ENCODE measurements at regions not wholly inside any gene's neighbourhood (a gene's known extent, or its start where the extent isn't known, plus 50 kb on each side); places are given as distances from the start of the nearest gene placed in this dataset.

DNA sequence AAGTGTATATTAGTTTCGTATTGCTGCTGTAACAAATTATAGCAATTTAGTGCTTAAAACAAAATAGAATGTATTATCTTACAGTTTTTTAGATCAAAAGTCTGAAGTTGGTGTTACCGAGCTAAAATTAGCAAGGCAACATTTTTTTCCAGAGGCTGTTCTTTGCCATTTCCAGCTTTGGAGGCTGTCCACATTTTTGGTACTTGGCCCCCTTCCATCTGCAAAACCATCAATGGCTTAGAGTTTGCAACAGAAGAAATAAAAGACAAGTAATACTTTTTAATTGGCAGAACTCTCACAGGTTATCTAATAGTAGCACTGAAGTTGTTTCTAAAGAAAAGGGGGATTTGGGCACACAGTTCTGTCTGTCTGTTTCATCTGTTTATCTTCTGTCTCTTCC is 1248.5 kb downstream of the ROBO1 start:
- H3K4me1 ChIP-seq (ENCODE audit: insufficient read depth, low read length, poor library complexity, severe bottlenecking) = no peaks in the 10 kb centered on the region
- H3K9me2 ChIP-seq (replicated peaks; ENCODE audit: low read depth, low read length) = no peaks in the 10 kb centered on the region
- no peak overlapping the region for H3K4me3 ChIP-seq (ENCODE audit: low read length, poor library complexity, severe bottlenecking)
- no peak overlapping the region for H3K4me2 ChIP-seq (ENCODE audit: low read depth, low read length, poor library complexity, severe bottlenecking)
- H3K36me3 ChIP-seq (ENCODE audit: insufficient read depth, low read length) = no peaks in the 10 kb centered on the region
- no peaks in the 10 kb centered on the region for H3F3A ChIP-seq (ENCODE audit: low read depth)
- no peaks in the 10 kb centered on the region for H3K79me2 ChIP-seq (ENCODE audit: insufficient read depth, low read length)
- H2AFZ ChIP-seq (ENCODE audit: low read length) = no peak overlapping the region
- TF ChIP-seq EZH2phosphoT487 (IDR thresholded peaks at IDR 0.05; ENCODE audit: borderline replicate concordance) = no peak
- no peak for TF ChIP-seq CTCF (conservative IDR thresholded peaks at IDR 0.05; ENCODE audit: low read length)
- H3K9ac ChIP-seq (ENCODE audit: low read depth, low read length, poor library complexity, severe bottlenecking) = no peak overlapping the region
- no peaks in the 10 kb centered on the region for H4K20me1 ChIP-seq (ENCODE audit: insufficient read depth, low read length, poor library complexity, severe bottlenecking)
- no peaks in the 10 kb centered on the region for H3K9me3 ChIP-seq (ENCODE audit: insufficient read depth, low read depth, low read length)
- H3K27me3 ChIP-seq (ENCODE audit: insufficient read depth, low read length, poor library complexity, severe bottlenecking) = no peaks in the 10 kb centered on the region

DNA sequence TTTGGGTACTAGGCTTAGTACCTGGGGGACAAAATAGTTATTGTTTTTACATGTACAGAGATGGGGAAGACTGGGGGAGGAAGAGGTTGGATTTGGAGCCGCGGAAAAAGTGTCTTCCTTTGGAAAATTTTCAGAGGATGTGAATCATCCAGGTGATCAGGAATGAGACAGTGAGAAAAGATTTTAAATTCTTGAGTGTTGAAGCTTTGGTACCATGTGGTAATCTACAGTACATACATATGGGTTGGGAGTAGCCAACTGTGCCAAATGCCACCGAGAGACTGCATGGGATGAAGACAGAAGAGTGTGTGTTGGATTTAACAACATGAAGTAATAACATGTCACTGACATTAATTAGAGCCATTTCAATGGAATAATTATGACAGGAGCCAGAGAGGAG is 1238.2 kb downstream of the ROBO1 start:
- Histone ChIP-seq H2AFZ (ENCODE audit: low read length) (no peak overlapping the region), H3K4me3 (ENCODE audit: low read length, poor library complexity, severe bottlenecking) (no peak overlapping the region), H3F3A (ENCODE audit: low read depth) (no peaks in the 10 kb centered on the region), H3K9ac (ENCODE audit: low read depth, low read length, poor library complexity, severe bottlenecking) (no peak overlapping the region), H3K4me1 (ENCODE audit: insufficient read depth, low read length, poor library complexity, severe bottlenecking) (no peaks in the 10 kb centered on the region), H4K20me1 (ENCODE audit: insufficient read depth, low read length, poor library complexity, severe bottlenecking) (no peaks in the 10 kb centered on the region), H3K27me3 (ENCODE audit: insufficient read depth, low read length, poor library complexity, severe bottlenecking) (no peaks in the 10 kb centered on the region), H3K79me2 (ENCODE audit: insufficient read depth, low read length) (no peaks in the 10 kb centered on the region), H3K9me2 (replicated peaks; ENCODE audit: low read depth, low read length) (no peaks in the 10 kb centered on the region), H3K4me2 (ENCODE audit: low read depth, low read length, poor library complexity, severe bottlenecking) (no peak overlapping the region), H3K36me3 (ENCODE audit: insufficient read depth, low read length) (no peaks in the 10 kb centered on the region), H3K9me3 (ENCODE audit: insufficient read depth, low read depth, low read length) (no peaks in the 10 kb centered on the region)
- TF ChIP-seq EZH2phosphoT487 (IDR thresholded peaks at IDR 0.05; ENCODE audit: borderline replicate concordance) (no peak), CTCF (conservative IDR thresholded peaks at IDR 0.05; ENCODE audit: low read length) (no peak)

DNA sequence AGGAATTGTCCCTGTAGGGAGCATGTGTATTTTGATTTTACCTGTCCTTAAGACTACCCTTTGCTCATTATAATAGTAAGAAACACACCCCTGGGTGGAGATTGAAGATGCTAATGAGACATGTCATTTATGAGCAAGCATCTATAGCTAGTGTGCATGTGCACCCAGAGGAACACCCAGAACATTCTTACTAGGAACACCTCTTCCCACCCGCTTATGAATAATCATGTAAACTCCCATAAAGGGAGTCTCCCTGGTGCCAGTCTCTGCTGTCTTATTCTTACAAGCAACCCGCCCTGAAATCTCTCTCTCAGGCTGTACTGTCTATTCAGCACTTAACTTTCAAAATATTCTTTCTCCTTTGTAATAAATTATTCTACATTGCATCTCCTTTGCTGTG is 1227.3 kb downstream of the ROBO1 start:
- Histone ChIP-seq H3K4me3 (ENCODE audit: low read length, poor library complexity, severe bottlenecking) (no peak overlapping the region), H3K4me2 (ENCODE audit: low read depth, low read length, poor library complexity, severe bottlenecking) (no peak overlapping the region), H3K9me2 (replicated peaks; ENCODE audit: low read depth, low read length) (no peaks in the 10 kb centered on the region), H3K9me3 (ENCODE audit: insufficient read depth, low read depth, low read length) (no peaks in the 10 kb centered on the region), H4K20me1 (ENCODE audit: insufficient read depth, low read length, poor library complexity, severe bottlenecking) (no peaks in the 10 kb centered on the region), H3K4me1 (ENCODE audit: insufficient read depth, low read length, poor library complexity, severe bottlenecking) (no peaks in the 10 kb centered on the region), H3K36me3 (ENCODE audit: insufficient read depth, low read length) (no peaks in the 10 kb centered on the region), H3K27me3 (ENCODE audit: insufficient read depth, low read length, poor library complexity, severe bottlenecking) (no peaks in the 10 kb centered on the region), H3K79me2 (ENCODE audit: insufficient read depth, low read length) (no peaks in the 10 kb centered on the region), H3K9ac (ENCODE audit: low read depth, low read length, poor library complexity, severe bottlenecking) (no peak overlapping the region), H2AFZ (ENCODE audit: low read length) (no peak overlapping the region), H3F3A (ENCODE audit: low read depth) (no peaks in the 10 kb centered on the region)
- TF ChIP-seq CTCF (conservative IDR thresholded peaks at IDR 0.05; ENCODE audit: low read length) (no peak), EZH2phosphoT487 (IDR thresholded peaks at IDR 0.05; ENCODE audit: borderline replicate concordance) (no peak)
